NOMO-1 treated with DMSO at 0.1 percent for 48 hours (cell line): ENCODE measurements at regions not wholly inside any gene's neighbourhood (a gene's known extent, or its start where the extent isn't known, plus 50 kb on each side); places are given as distances from the start of the nearest gene placed in this dataset.
"Not testable (repeated sequence)": the region's sequence is repeated elsewhere in the genome, so short reads cannot be mapped to it uniquely, and the experiment has no call there.

Experiments
- DNase-seq: peaks from one replicate; lab custom pipeline; 2025; ENCODE audit not compliant: unreplicated experiment; lab: John Stamatoyannopoulos, UW

- peak; percentile 57 for DNase-seq
Measured at GRCh38 chr3:139134678-139135372, 90.1 kb upstream of the PRR23C start.

DNA sequence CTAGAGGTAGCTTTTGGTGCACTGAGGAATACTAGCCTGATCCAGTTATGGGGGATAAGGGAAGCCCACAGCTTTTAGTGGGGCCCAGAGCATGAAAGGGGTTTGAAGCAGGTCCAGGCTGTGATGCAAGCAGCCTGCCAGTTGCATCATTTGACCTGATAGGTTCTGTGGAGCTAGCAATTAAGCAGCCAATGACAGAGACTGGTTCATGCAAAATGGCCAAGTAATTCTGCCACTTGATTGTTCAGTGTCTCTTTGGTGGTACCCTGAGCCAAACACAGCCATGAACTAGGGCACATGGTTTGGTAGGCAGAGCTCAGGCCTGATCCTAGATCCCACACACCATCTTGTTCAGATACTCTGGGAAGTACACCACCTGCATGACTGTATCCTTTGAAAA, 91.0 kb upstream of the PRR23C start:
- no peak for DNase-seq

- no peak for DNase-seq
Measured at GRCh38 chr3:139136469-139137202, 91.9 kb upstream of the PRR23C start.

DNA sequence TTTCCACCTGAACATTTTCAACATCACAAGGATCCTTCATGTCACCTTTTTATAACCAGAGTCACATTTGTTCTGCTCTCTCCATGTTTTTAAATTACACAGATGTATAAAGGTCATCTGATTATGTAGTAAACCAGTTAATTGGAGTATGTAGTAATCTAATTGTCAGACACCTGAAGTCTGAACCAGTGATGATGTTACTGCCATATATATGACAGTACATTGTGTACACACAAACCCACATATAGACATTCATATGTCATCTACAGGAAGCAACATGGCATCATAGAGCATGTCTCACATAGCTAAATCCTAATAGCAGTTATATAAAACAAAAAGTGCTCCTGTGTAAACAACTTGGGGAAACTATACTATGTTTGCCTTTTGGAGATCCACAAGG, 95.9 kb upstream of the PRR23C start:
- DNase-seq: no peak

DNA sequence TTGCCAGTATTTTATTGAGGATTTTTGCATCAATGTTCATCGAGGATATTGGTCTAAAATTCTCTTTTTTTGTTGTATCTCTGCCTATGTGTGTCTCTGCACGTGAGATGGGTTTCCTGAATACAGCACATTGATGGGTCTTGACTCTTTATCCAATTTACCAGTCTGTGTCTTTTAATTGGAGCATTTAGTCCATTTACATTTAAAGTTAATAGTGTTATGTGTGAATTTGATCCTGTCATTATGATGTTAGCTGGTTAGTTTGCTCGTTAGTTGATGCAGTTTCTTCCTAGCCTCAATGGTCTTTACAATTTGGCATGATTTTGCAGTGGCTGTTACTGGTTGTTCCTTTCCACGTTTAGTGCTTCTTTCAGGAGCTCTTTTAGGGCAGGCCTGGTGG, 101.3 kb upstream of the PRR23C start:
- DNase-seq: not testable (repeated sequence)

DNA sequence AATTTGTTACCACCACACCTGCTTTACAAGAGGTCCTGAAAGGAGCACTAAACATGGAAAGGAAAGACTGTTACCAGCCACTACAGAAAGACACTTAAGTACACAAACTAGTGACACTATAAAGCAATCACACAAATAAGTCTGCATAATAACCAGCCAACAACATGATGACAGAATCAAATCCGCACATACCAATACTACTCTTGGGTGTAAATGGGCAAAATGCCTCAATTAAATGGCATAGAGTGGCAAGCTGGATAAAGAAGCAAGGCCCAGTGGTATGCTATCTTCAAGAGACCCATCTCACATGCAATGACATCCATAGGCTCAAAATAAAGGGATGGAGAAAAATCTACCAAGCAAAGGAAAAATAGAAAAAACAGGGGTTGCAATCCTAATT, 106.8 kb upstream of the PRR23C start:
- no peak for DNase-seq

DNA sequence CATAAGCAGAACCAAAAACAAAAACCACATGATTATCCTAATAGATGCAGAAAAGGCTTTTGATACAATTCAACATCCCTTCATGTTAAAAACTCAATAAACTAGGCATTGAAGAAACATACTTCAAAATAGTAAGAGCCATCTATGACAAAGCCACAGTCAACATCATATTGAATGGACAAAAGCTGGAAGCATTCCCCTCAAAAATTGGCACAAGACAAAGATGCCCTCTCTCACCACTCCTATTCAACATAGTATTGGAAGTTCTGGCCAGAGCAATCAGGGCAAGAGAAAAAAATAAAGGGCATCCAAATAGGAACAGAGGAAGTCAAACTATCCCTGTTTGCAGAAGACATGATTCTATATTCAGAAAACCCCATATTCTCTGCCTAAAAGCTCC, 108.7 kb upstream of the PRR23C start:
- DNase-seq: not testable (repeated sequence)

DNA sequence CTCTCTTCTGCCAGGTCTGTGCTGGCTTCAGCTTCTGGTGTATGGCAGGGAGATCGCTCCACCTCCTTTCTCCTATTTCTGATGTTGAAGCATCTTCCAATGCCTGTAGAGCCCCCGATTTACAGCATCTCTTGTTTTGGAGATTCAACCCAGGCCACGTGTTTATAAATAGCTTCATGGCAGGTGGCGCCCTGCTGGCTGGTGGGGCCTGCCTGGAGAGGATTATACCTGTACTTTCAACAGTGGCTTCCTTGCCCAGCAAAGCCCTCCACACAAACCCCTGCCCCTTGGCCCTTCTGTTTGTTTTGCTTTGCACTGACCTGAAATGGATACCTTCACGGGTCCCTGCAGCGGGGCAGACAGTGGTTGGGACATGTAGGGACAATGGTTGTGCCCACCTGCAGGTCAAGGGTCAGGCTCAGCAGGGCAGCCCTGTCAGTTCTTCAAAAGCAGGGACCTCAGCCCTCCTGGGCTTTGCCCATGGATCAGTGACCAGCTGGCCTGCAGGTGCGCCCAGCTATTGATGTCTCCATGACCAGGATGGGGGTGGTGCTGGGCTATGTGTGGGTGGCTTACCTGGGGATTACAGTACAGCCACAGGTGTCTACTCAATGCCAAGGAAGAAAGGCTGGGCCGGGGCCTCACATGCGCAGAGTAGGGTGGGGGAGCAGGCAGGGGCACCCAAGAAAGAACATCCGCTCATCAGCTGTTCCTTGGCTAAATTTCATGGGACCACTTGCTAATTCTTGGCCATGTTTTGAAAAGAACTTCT, 112.7 kb upstream of the PRR23C start:
- no peak for DNase-seq

DNA sequence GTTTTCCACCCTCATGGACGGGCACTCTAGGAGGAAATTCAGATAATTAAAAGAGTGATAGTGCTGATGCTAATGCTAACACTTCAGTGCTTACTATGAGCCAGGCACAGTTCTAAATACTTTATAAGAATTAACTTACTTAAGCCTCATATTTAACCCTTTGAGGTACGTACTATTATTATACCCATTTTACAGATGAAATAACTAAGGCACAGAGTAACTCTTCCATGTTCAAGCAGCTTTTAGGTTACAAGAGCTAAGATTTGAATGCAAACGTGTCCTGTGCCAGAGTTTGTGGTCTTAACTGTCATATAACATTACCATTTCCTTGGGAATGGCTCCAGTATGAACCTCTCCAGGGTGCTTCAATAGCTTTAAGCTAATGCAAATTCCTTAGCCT, 114.7 kb upstream of the PRR23C start:
- no peak for DNase-seq

DNA sequence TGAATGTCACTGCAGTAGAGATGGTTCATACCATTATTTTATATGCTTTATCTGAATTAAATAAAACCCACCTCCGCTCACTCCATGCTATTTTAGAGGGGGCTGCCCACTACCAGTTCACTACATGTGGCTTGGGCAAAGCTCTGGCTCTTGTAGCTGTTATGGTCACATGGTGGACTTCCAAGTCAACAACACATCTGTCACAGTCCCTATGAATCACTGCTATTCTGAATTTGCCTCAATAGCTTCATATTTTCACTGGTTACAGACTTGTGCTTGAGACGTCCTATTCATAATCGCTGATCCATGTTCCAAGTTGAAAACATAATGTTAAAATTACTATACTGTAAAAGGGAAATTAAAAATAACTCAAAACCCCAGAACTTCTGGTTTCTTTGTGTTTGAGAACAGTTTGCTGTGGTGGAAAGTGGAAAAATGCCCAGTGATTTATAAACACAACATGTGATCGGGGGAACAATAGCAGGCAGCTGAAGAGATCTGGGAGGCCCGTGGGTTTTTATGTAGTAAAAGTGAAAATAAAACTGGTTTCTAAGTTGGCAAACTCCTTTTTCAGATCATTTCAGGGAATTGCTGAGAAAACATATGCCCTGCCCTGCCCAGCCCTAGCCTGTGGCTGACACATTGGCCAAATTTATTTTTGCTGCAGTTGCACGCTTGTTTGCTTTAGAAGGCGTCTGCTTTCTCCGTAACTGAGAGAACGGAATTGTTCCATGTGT, 128.8 kb upstream of the PRR23C start:
- no peak for DNase-seq

GRCh38 chr3:139180489-139180888, 135.8 kb upstream of the PRR23C start:
- no peak for DNase-seq

DNA sequence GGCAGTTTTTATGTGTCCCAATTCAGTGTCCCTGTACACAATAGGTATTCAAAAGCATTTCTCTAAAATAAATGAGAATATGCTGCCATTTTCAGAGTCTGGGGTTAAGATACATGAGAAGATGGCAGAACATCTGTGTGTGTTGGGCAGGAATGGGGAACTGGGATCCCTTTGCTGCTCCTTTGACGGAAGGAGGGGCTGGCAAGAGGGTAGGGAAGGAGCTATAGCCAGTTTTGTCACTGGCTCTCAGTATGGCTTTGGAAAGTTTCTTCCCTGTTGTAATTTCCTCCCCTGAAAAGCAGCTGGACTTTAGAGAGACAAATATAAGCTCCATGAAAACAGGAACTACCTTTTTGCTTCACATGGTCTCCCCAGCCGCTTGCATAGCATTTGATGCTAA, 137.5 kb upstream of the PRR23C start:
- DNase-seq: no peak

GRCh38 chr3:139182598-139182997, 137.9 kb upstream of the PRR23C start:
- DNase-seq: no peak

DNA sequence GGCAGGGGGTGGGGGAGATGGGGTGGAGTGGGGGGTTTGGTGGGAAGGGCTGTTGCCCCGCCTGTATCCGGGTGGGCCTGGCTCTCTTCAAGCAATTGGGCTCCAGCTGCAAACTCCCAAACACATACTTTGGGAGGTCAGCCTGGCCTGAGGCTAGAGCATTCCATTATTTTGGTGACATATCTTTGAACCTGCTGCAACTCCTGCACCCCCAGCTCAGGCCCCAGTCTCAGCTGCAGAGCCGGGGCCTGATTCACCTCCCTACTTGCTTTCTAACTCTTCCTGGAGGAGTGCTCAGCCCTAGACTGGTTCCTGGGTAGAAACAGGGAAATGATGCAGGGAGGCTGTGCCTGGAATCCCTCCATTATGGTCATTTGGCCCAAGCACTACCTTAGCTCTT, 140.8 kb upstream of the PRR23C start:
- no peak for DNase-seq

GRCh38 chr3:139187154-139187553, 142.5 kb upstream of the PRR23C start:
- DNase-seq: no peak

- DNase-seq: no peak
Measured at GRCh38 chr3:139187648-139188047, 143.0 kb upstream of the PRR23C start.

DNA sequence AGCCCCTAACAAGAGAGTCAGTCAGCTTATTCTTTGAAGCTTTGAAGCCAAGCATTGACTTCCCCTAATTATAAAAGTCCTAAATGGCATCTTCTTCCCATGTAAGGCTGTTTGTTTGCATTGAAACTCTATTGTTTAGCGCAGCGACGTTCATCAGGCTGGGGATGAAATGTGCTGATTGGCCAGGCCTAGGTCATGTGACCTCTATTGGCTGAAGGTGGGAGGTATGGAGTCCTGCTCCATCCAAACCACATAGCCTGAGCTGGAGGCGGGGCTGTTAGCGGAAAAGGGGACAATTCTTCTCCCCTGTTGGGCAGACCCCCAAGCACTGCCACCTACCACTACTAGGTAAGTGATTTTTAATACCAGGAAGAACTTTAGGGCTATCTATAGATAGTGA, 145.3 kb upstream of the PRR23C start:
- DNase-seq: no peak

DNA sequence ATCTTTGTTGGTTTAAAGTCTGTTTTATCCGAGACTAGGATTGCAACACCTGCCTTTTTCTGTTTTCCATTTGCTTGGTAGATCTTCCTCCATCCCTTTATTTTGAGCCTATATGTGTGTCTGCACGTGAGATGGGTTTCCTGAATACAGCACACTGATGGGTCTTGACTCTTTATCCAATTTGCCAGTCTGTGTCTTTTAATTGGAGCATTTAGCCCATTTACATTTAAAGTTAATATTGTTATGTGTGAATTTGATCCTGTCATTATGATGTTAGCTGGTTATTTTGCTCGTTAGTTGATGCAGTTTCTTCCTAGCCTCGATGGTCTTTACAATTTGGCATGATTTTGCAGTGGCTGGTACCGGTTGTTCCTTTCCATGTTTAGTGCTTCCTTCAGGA, 149.4 kb upstream of the MRPS22 start:
- not testable (repeated sequence) for DNase-seq

GRCh38 chr3:139196146-139196545, 147.7 kb upstream of the MRPS22 start:
- not testable (repeated sequence) for DNase-seq

GRCh38 chr3:139197251-139197650, 146.6 kb upstream of the MRPS22 start:
- no peak for DNase-seq

- DNase-seq: no peak
Measured at GRCh38 chr3:139198186-139198585, 145.6 kb upstream of the MRPS22 start.
